ENCODE measurements at regions not wholly inside any gene's neighbourhood (a gene's known extent, or its start where the extent isn't known, plus 50 kb on each side); places are given as distances from the start of the nearest gene placed in this dataset.
A peak's percentile ranks its signal among the peaks of the same experiment; 100 is the strongest.

DNA sequence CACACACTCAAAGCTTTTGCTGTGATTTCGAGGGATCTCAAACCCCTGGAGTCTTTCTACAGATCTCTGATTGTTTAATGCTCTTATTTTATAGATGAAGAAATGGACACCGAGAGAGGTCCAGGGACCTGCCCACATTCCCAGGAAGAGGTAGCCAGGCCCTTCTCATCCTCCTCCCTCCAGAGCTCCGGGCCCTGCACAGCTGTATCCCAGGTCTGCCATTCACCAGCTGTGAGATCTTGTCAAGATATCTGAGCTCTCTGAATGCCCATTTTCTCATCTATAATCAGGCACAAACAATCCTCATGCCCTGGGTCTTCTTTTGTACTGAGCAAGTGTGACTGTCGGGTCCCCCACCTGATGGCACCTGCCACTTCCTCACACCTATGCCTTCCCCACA is 98.2 kb upstream of the ALX4 start:
- Mint-ChIP-seq H3K27me3 (ENCODE audit: unreplicated experiment) (peaks cover 48% of the 10 kb centered on the region), H3K4me3 (ENCODE audit: unreplicated experiment) (no peak overlapping the region), H3K4me1 (ENCODE audit: unreplicated experiment) (no peaks in the 10 kb centered on the region), H3K36me3 (ENCODE audit: unreplicated experiment) (no peaks in the 10 kb centered on the region), H3K9me3 (ENCODE audit: unreplicated experiment) (peaks cover 4% of the 10 kb centered on the region), H3K27ac (ENCODE audit: unreplicated experiment) (no peak overlapping the region)
- DNase-seq (ENCODE audit: extremely low spot score, unreplicated experiment) = no peak
- TF ChIP-seq, protein P1, sequence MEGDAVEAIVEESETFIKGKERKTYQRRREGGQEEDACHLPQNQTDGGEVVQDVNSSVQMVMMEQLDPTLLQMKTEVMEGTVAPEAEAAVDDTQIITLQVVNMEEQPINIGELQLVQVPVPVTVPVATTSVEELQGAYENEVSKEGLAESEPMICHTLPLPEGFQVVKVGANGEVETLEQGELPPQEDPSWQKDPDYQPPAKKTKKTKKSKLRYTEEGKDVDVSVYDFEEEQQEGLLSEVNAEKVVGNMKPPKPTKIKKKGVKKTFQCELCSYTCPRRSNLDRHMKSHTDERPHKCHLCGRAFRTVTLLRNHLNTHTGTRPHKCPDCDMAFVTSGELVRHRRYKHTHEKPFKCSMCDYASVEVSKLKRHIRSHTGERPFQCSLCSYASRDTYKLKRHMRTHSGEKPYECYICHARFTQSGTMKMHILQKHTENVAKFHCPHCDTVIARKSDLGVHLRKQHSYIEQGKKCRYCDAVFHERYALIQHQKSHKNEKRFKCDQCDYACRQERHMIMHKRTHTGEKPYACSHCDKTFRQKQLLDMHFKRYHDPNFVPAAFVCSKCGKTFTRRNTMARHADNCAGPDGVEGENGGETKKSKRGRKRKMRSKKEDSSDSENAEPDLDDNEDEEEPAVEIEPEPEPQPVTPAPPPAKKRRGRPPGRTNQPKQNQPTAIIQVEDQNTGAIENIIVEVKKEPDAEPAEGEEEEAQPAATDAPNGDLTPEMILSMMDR (IDR thresholded peaks at IDR 0.05) = no peak

- Mint-ChIP-seq H3K36me3 (ENCODE audit: unreplicated experiment) (no peaks in the 10 kb centered on the region), H3K4me1 (ENCODE audit: unreplicated experiment) (no peaks in the 10 kb centered on the region), H3K4me3 (ENCODE audit: unreplicated experiment) (no peak overlapping the region), H3K27ac (ENCODE audit: unreplicated experiment) (no peak overlapping the region), H3K27me3 (ENCODE audit: unreplicated experiment) (peaks cover 49% of the 10 kb centered on the region), H3K9me3 (ENCODE audit: unreplicated experiment) (peaks cover 4% of the 10 kb centered on the region)
- TF ChIP-seq, protein P1 (IDR thresholded peaks at IDR 0.05) = no peak
- DNase-seq (ENCODE audit: extremely low spot score, unreplicated experiment) = no peak
Measured at GRCh38 chr11:44408711-44409470, 99.0 kb upstream of the ALX4 start.

- no peak overlapping the region for H3K4me3 Mint-ChIP-seq (ENCODE audit: unreplicated experiment)
- TF ChIP-seq, protein P1 (IDR thresholded peaks at IDR 0.05) = no peak
- H3K27ac Mint-ChIP-seq (ENCODE audit: unreplicated experiment) = no peak overlapping the region
- H3K36me3 Mint-ChIP-seq (ENCODE audit: unreplicated experiment) = no peaks in the 10 kb centered on the region
- DNase-seq (ENCODE audit: extremely low spot score, unreplicated experiment) = no peak
- H3K9me3 Mint-ChIP-seq (ENCODE audit: unreplicated experiment) = peaks cover 4% of the 10 kb centered on the region
- peaks cover 54% of the 10 kb centered on the region for H3K27me3 Mint-ChIP-seq (ENCODE audit: unreplicated experiment)
- no peaks in the 10 kb centered on the region for H3K4me1 Mint-ChIP-seq (ENCODE audit: unreplicated experiment)
Measured at GRCh38 chr11:44409558-44410236, 99.8 kb upstream of the ALX4 start.

DNA sequence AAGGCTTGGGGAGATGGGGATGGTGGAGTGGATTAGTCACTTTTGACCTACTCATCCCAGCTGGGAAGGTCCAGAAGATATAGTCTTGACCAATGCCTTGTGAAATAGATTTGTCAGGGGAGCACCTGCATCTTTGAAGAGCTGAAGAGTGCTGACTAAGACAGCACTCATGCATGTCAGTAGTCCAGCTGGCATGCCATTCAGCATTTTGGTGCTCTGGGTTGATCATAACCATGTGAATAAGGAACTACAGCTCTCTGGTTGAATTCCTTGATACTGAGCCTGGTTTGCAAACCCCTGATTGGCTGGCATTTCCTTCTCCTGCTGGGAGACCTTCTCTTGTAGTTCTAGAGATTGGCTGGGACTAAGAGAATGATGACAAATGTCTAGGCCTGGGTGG is 106.8 kb upstream of the ALX4 start:
- DNase-seq (ENCODE audit: extremely low spot score, unreplicated experiment) = peak; percentile 30
- Mint-ChIP-seq H3K9me3 (ENCODE audit: unreplicated experiment) (peaks cover 4% of the 10 kb centered on the region), H3K4me3 (ENCODE audit: unreplicated experiment) (no peak overlapping the region), H3K27me3 (ENCODE audit: unreplicated experiment) (peaks cover 54% of the 10 kb centered on the region), H3K27ac (ENCODE audit: unreplicated experiment) (no peak overlapping the region), H3K4me1 (ENCODE audit: unreplicated experiment) (no peaks in the 10 kb centered on the region), H3K36me3 (ENCODE audit: unreplicated experiment) (no peaks in the 10 kb centered on the region)
- TF ChIP-seq, protein P1 (IDR thresholded peaks at IDR 0.05) = no peak

DNA sequence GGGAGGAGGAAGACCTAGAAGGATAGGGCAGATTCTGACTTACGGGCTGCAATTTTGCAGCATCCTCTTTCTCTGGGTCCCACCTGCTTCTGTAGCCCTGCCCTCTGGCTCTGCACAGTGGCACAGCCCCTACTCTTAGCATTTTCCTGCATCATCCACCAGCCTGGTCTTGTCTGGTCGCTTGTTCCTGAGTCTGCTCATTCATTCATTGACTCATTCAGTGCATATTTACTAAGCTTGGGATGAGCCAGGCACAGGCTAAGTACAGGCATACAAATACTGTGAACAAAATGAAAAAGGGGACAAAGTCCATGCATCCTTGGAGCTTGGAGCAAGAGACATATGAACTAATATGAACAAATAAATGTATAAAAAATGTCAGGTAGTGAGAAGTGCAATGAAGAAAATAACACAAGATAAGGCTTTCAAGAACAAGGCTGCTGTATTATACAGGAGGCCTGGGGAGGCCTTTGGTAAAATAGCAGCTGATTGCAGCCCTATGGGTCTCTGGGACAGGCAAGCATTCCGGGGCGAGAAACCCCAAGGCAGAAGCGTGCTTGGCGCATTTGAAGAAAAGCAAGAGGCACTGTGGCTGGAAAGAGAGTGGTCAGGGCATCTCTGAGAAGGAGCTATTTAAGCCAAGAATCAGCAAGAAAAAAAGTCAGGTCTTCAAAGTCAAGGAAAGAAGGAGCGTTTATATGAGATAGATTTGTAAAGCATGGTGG is 108.0 kb upstream of the ALX4 start:
- DNase-seq (ENCODE audit: extremely low spot score, unreplicated experiment) = peak; percentile 30
- Mint-ChIP-seq H3K4me1 (ENCODE audit: unreplicated experiment) (no peaks in the 10 kb centered on the region), H3K27ac (ENCODE audit: unreplicated experiment) (no peak overlapping the region), H3K27me3 (ENCODE audit: unreplicated experiment) (peaks cover 50% of the 10 kb centered on the region), H3K4me3 (ENCODE audit: unreplicated experiment) (no peak overlapping the region), H3K36me3 (ENCODE audit: unreplicated experiment) (no peaks in the 10 kb centered on the region), H3K9me3 (ENCODE audit: unreplicated experiment) (no peaks in the 10 kb centered on the region)
- TF ChIP-seq, protein P1 (IDR thresholded peaks at IDR 0.05) = no peak
